HepG2 (cell line): ENCODE measurements at regions not wholly inside any gene's neighbourhood (a gene's known extent, or its start where the extent isn't known, plus 50 kb on each side); places are given as distances from the start of the nearest gene placed in this dataset.

Experiments
- ETS1 ChIP-seq: sonication (generic); formaldehyde crosslinking; IDR thresholded peaks from 2 replicates; pipeline ENCODE4 v1.4.0; 2020; ENCODE audit warnings: missing genetic modification reagents
- FOXJ3 ChIP-seq: sonication (generic); formaldehyde crosslinking; IDR thresholded peaks from 2 replicates; pipeline ENCODE4 v1.4.0; 2020; ENCODE audit warnings: missing genetic modification reagents, mild to moderate bottlenecking, borderline replicate concordance
- HOXA3 ChIP-seq: sonication (generic); formaldehyde crosslinking; IDR thresholded peaks from 2 replicates; pipeline ENCODE4 v1.5.0; 2020; ENCODE audit warnings: missing genetic modification reagents
- NCOA5 ChIP-seq: sonication (generic); formaldehyde crosslinking; IDR thresholded peaks from 2 replicates; pipeline ENCODE4 v1.4.0; 2020; ENCODE audit warnings: missing genetic modification reagents
- NONO ChIP-seq, 2 experiments: fragments of 450-650 bp in 1 of 2; sonication (generic) in 1 of 2; formaldehyde crosslinking in 1 of 2; IDR thresholded peaks in 1 of 2; conservative IDR thresholded peaks in 1 of 2; 2 replicates each; pipeline versions ENCODE4 v1.6.1 to v1.8.0; 2017 to 2022; ENCODE audit warnings: mild to moderate bottlenecking in 1 of 2, missing genetic modification reagents in 1 of 2, moderate library complexity in 1 of 2
- TBP ChIP-seq: sonication (generic); formaldehyde crosslinking; IDR thresholded peaks from 2 replicates; pipeline ENCODE4 v1.5.0; 2020; ENCODE audit warnings: missing genetic modification reagents
- TERF1 ChIP-seq: sonication (generic); formaldehyde crosslinking; IDR thresholded peaks from 2 replicates; pipeline ENCODE4 v1.8.0; 2022; ENCODE audit warnings: mild to moderate bottlenecking, missing genetic modification reagents, moderate library complexity
- TFE3 ChIP-seq: IDR thresholded peaks from 2 replicates; pipeline ENCODE4 v1.6.1; 2016
- ZBTB37 ChIP-seq: sonication (generic); formaldehyde crosslinking; IDR thresholded peaks from 2 replicates; pipeline ENCODE4 v1.4.0; 2020; ENCODE audit warnings: mild to moderate bottlenecking, missing genetic modification reagents
- ZBTB49 ChIP-seq: sonication (generic); formaldehyde crosslinking; IDR thresholded peaks from 2 replicates; pipeline ENCODE4 v1.4.0; 2020; ENCODE audit warnings: missing genetic modification reagents, borderline replicate concordance
- ZHX2 ChIP-seq, 2 experiments: sonication (generic) in 1 of 2; formaldehyde crosslinking in 1 of 2; IDR thresholded peaks; 2 replicates each; pipeline versions ENCODE4 v1.6.1 to v1.9.0; 2014 to 2022; ENCODE audit warnings: antibody characterized with exemption in 1 of 2, borderline replicate concordance in 1 of 2, inconsistent platforms in 1 of 2, low read depth in 1 of 2, missing genetic modification reagents in 1 of 2
- ZNF101 ChIP-seq: sonication (generic); formaldehyde crosslinking; IDR thresholded peaks from 2 replicates; pipeline ENCODE4 v1.4.0; 2020; ENCODE audit warnings: mild to moderate bottlenecking, low read depth, missing genetic modification reagents, borderline replicate concordance
- ZNF672 ChIP-seq: sonication (generic); formaldehyde crosslinking; IDR thresholded peaks from 2 replicates; pipeline ENCODE4 v1.8.1; 2022; ENCODE audit warnings: missing genetic modification reagents
- ZNF83 ChIP-seq: sonication (generic); formaldehyde crosslinking; IDR thresholded peaks from 2 replicates; pipeline ENCODE4 v1.4.0; 2020; ENCODE audit warnings: missing genetic modification reagents, mild to moderate bottlenecking, borderline replicate concordance

GRCh38 chr6:125507987-125508655 lies 206.4 kb upstream of the HDDC2 start (continued):
- no peak for TF ChIP-seq ZBTB49 (CRISPR knock-in tag)
- no peak for TF ChIP-seq ZNF83 (CRISPR knock-in tag)
- TF ChIP-seq HOXA3 (CRISPR knock-in tag): no peak
- no peak for TF ChIP-seq TERF1 (CRISPR knock-in tag)
- TF ChIP-seq NCOA5: no peak
- TF ChIP-seq ZNF101: no peak
- TF ChIP-seq ZNF672 (CRISPR knock-in tag): no peak
- TF ChIP-seq NONO (IDR thresholded peaks at IDR 0.05): no peak
- no peak for TF ChIP-seq NONO (CRISPR knock-in tag; conservative IDR thresholded peaks at IDR 0.05)
- 0 out of 2 replicates have a peak, but pooled peaks have one; percentile 41 for TF ChIP-seq FOXJ3 (CRISPR knock-in tag)
- TF ChIP-seq ZBTB37 (CRISPR knock-in tag): no peak
- TF ChIP-seq ETS1 (CRISPR knock-in tag): no peak
- TF ChIP-seq ZHX2 (IDR thresholded peaks at IDR 0.05; ENCODE audit: low read depth): no peak
- no peak for TF ChIP-seq ZHX2 (CRISPR knock-in tag; IDR thresholded peaks at IDR 0.05; ENCODE audit: borderline replicate concordance)
- TF ChIP-seq TFE3 (CRISPR knock-in tag): 0 out of 2 replicates have a peak, but pooled peaks have one; percentile 41
- no peak for TF ChIP-seq TBP (CRISPR knock-in tag)
